ENCODE measurements at regions not wholly inside any gene's neighbourhood (a gene's known extent, or its start where the extent isn't known, plus 50 kb on each side); places are given as distances from the start of the nearest gene placed in this dataset.
"Not testable (repeated sequence)": the region's sequence is repeated elsewhere in the genome, so short reads cannot be mapped to it uniquely, and the experiment has no call there.

DNA sequence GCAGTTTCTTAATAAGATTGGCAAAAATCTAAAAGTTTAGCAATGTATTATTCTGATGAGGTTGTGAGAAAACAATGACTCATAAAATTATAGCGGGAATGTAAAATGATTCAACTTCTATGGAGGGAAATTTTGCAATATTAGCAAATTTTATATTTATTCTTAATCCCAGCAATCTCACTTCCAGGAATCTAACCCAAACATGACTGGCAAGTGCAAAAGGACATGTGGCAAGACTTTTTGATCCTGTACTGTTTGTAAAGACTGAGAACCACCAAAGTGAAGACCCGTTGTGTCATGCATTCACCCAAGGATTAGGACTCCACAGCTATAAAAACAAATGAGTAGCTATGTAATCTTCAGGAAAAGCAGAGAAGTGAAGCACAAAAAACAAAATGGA lies 234.8 kb upstream of the KYNU start:
- TF ChIP-seq, protein P1, sequence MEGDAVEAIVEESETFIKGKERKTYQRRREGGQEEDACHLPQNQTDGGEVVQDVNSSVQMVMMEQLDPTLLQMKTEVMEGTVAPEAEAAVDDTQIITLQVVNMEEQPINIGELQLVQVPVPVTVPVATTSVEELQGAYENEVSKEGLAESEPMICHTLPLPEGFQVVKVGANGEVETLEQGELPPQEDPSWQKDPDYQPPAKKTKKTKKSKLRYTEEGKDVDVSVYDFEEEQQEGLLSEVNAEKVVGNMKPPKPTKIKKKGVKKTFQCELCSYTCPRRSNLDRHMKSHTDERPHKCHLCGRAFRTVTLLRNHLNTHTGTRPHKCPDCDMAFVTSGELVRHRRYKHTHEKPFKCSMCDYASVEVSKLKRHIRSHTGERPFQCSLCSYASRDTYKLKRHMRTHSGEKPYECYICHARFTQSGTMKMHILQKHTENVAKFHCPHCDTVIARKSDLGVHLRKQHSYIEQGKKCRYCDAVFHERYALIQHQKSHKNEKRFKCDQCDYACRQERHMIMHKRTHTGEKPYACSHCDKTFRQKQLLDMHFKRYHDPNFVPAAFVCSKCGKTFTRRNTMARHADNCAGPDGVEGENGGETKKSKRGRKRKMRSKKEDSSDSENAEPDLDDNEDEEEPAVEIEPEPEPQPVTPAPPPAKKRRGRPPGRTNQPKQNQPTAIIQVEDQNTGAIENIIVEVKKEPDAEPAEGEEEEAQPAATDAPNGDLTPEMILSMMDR (IDR thresholded peaks at IDR 0.05; ENCODE audit: low read depth, low read length) = no peak
- no peak for DNase-seq (ENCODE audit: extremely low read depth, low read depth)

DNA sequence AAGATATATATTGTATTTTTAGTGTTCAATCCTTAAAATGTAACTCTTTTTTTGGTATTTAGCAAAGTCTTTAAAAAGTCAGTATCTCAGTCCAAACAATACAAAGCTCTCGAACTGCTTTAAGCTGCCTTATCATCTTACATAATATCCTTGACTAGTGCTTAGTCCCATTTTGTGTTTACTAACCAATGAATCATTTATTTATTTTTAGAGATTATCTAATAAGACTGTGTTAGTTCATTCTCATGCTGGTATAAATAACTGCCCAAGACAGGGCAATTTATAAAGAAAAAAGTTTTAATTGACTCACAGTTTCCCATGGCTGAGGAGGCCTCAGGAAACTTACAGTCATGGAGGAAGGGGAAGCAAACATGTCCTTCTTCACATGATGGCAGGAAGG lies 248.3 kb upstream of the KYNU start:
- TF ChIP-seq, protein P1 (IDR thresholded peaks at IDR 0.05; ENCODE audit: low read depth, low read length) = no peak
- DNase-seq (ENCODE audit: extremely low read depth, low read depth) = no peak

DNA sequence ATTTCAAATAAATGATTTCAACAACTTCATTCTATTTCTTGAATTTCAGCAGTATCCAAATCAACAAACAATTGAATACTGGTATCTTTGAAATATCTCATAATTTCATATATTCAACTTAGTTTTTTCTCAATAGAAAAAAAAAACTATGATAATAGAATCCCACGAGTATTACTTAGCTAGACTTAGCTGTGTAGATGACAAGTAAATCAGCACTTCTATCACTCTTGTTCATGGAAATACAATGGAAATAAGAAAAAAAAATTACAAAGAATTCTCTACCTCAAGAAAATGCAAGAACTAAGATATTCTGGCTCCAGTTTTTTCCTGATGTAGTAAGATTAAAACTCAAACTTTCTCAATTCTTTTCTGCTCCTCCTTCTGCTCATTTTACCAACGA lies 256.2 kb upstream of the KYNU start:
- DNase-seq (ENCODE audit: extremely low read depth, low read depth) = no peak
- TF ChIP-seq, protein P1 (IDR thresholded peaks at IDR 0.05; ENCODE audit: low read depth, low read length) = no peak

DNA sequence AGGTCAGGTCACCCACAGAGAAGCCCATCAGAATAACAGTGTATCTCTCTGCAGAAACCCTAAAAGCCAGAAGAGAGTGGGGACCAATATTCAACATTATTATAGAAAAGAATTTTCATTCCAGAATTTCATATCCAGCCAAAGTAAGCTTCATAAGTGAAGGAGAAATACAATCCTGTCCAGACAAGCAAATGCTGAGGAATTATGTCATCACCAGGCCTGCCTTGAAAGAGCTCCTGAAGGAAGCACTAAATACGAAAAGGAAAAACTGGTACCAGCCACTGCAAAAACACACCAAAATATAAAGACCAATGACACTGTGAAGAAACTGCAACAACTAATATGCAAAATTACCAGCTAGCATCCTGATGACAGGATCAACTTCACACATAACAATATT lies 260.0 kb upstream of the KYNU start:
- DNase-seq (ENCODE audit: extremely low read depth, low read depth) = no peak
- TF ChIP-seq, protein P1 (IDR thresholded peaks at IDR 0.05; ENCODE audit: low read depth, low read length) = no peak

DNA sequence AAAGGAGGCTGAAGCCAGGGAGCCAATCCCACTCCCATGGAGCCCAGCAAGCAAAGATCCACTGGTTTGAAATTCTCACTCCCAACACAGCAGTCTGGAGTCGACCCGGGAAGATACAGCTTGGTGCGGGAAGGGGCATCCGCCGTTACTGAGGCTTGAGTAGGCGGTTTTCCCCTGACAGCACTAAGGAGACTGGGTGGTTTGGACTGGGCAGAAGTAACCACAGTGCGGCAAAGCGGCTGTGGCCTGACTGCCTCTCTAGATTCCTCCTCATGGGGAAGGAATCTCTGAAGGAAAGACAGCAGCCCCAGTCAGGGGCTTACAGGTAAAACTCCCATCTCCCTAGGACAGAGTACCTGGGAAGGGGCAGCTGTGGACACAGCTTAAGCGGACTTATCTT lies 261.6 kb upstream of the KYNU start:
- TF ChIP-seq, protein P1 (IDR thresholded peaks at IDR 0.05; ENCODE audit: low read depth, low read length) = no peak
- no peak for DNase-seq (ENCODE audit: extremely low read depth, low read depth)

DNA sequence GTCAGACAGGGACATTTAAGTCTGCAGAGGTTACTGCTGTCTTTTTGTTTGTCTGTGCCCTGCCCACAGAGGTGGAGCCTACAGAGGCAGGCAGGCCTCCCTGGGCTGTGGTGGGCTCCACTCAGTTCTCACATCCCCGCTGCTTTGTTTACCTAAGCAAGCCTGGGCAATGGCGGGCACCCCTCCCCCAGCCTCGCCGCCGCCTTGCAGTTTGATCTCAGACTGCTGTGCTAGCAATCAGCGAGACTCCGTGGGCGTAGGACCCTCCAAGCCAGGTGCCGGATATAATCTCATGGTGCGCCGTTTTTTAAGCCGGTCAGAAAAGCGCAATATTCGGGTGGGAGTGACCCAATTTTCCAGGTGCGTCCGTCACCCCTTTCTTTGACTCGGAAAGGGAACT lies 264.3 kb upstream of the KYNU start:
- not testable (repeated sequence) for DNase-seq (ENCODE audit: extremely low read depth, low read depth)

DNA sequence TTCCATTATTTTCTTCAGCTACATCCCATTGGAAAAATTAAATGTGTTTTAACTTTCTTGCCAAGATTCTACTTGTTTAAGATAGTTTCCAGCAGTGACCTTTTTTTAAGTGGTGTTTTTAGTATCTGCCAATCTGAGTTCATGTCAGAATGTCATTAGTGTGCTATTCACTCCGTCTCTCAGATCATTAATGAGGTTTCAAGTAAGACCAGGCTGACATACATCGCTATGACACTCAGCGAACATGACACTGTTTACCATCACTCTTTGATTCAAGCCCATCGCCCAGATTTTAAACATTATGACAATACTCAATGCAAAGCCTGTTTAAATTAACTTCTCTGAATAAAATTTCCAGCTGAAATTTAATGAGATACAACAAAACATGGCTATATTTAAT lies 272.0 kb upstream of the KYNU start:
- TF ChIP-seq, protein P1 (IDR thresholded peaks at IDR 0.05; ENCODE audit: low read depth, low read length) = no peak
- DNase-seq (ENCODE audit: extremely low read depth, low read depth) = no peak

DNA sequence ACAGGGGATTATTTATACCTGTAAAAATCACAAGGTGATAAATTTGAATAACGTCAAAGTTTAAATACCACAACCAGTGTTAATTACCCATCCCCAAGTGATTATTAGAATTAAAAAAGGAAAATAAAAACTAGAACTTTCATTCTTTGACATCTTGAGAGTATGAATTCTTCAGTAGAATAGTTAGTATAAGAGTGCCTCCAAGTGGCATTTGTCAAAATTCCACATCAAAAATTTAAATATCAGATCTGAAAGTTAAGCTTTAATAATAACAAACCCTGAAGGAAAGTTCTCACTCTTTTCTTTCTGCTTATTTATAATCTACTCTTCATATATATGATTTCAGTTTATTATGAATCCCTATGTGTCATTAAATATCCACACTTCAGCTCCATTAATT lies 273.7 kb upstream of the KYNU start:
- TF ChIP-seq, protein P1 (IDR thresholded peaks at IDR 0.05; ENCODE audit: low read depth, low read length) = peak; percentile 15
- no peak for DNase-seq (ENCODE audit: extremely low read depth, low read depth)
